Heart right ventricle (tissue), 16 donors: ENCODE measurements at regions not wholly inside any gene's neighbourhood (a gene's known extent, or its start where the extent isn't known, plus 50 kb on each side); places are given as distances from the start of the nearest gene placed in this dataset.
"Not testable (repeated sequence)": the region's sequence is repeated elsewhere in the genome, so short reads cannot be mapped to it uniquely, and the experiment has no call there.

ENCODE experiments used
- ATAC-seq, 8 donors: fragments of 200-7000 bp; cut with Tn5 transposase; one replicate each; pipeline ENCODE4 v1.9.1; 2020; ENCODE audit warnings: mild to moderate bottlenecking in 8 of 8, moderate library complexity in 8 of 8, moderate number of reproducible peaks in 1 of 8
- DNase-seq, 2 donors: peaks; one replicate each; pipeline ENCODE4 v3.0.0-alpha.2; 2020
- H3K27ac ChIP-seq, 10 donors: fragments of 200-600 bp; sonication (generic) in 2 of 10; one replicate each; pipeline versions ENCODE4 v1.5.0 to v1.8.0; 2020 to 2022; ENCODE audit warnings: mild to moderate bottlenecking in 3 of 10
- H3K27me3 ChIP-seq, 7 donors: fragments of 200-600 bp; one replicate each; pipeline ENCODE4 v1.8.0; 2021 to 2022; ENCODE audit warnings: mild to moderate bottlenecking in 2 of 7
- H3K36me3 ChIP-seq, 9 donors: fragments of 200-600 bp; sonication (generic) in 1 of 9; one replicate each; pipeline versions ENCODE4 v1.5.0 to v1.8.0; 2020 to 2022; ENCODE audit warnings: mild to moderate bottlenecking in 2 of 9
- H3K4me1 ChIP-seq, 9 donors: fragments of 200-600 bp; sonication (generic) in 1 of 9; one replicate each; pipeline versions ENCODE4 v1.5.0 to v1.8.0; 2020 to 2022; ENCODE audit warnings: mild to moderate bottlenecking in 4 of 9
- H3K4me3 ChIP-seq, 10 donors: fragments of 200-600 bp; sonication (generic) in 2 of 10; one replicate each; pipeline versions ENCODE4 v1.5.0 to v1.8.0; 2020 to 2022; ENCODE audit warnings: mild to moderate bottlenecking in 7 of 10, moderate library complexity in 2 of 10
- H3K9me3 ChIP-seq, 11 donors: fragments of 200-600 bp in 10 of 11; sonication (generic) in 2 of 11; one replicate each; pipeline versions ENCODE4 v1.5.0 to v1.8.0; 2013 to 2022; ENCODE audit warnings: mild to moderate bottlenecking in 2 of 11, control low read depth in 1 of 11, moderate library complexity in 1 of 11
- WGBS, 2 donors: extraction: QIAGEN DNeasy Blood & Tissue Kit; methylation state at CpG; one replicate each; pipeline ENCODE4 v1.1.7; 2013; ENCODE audit warnings: inconsistent platforms in 1 of 2; 5-methylcytosine and 5-hydroxymethylcytosine counted together
- intact Hi-C, 10 donors: fragments of 100-400 bp; cut with DNase I; formaldehyde crosslinking; loops; one replicate each; pipeline versions ENCODE4 v1.11.1 to v1.14.2; 2022
- TF ChIP-seq, protein P1 (sequence below), 9 donors: fragments of 200-600 bp; sonication (generic) in 2 of 9; IDR thresholded peaks; one replicate each; pipeline versions ENCODE4 v1.5.0 to v1.8.0; 2021 to 2022; ENCODE audit warnings: antibody characterized with exemption in 9 of 9, mild to moderate bottlenecking in 5 of 9, moderate library complexity in 1 of 9
- donor health status: Arrhythmogenic right ventricular cardiomyopathy.
- donor health status: ischemic (EF 13 %, LVEDD 7.1; RV severe dilation, severe dysfunction).
- donor health status: healthy with polysubstance abuse.
- donor health status: DM: no; HTN: yes; CAD: no.
- donor health status: DM: no; HTN: no; CAD: no.
- donor health status: ischemic (EF 25% LVEDD 6.9; RV normal size, moderate dysfunction).
- donor health status: ischemic (EF 25% LVEDD 5.7; RV mildly dilated, moderate dysfunction).
- donor health status: healthy.
- donor health status: DM: yes; HTN: yes; CAD: no.
- donor health status: Ischemic cardiomyopathy.
- donor health status: ischemic (EF 35%, LVEDD 5.7; RV mildly dilated, moderate dysfunction).
- donor health status: nonischemic (EF 11% LVEDD 7.7; RV severe dilation, severe dysfunction).
- donor health status: DM: yes; HTN: yes; CAD: no.
- donor health status: PGD.
- donor health status: ischemic (EF 29% LVEDD 5.4; RV normal size, mild dysfunction).
- donor health status: nonischemic (EF 23%, LVEDD 6.1; RV moderate dilation, normal function).

DNA sequence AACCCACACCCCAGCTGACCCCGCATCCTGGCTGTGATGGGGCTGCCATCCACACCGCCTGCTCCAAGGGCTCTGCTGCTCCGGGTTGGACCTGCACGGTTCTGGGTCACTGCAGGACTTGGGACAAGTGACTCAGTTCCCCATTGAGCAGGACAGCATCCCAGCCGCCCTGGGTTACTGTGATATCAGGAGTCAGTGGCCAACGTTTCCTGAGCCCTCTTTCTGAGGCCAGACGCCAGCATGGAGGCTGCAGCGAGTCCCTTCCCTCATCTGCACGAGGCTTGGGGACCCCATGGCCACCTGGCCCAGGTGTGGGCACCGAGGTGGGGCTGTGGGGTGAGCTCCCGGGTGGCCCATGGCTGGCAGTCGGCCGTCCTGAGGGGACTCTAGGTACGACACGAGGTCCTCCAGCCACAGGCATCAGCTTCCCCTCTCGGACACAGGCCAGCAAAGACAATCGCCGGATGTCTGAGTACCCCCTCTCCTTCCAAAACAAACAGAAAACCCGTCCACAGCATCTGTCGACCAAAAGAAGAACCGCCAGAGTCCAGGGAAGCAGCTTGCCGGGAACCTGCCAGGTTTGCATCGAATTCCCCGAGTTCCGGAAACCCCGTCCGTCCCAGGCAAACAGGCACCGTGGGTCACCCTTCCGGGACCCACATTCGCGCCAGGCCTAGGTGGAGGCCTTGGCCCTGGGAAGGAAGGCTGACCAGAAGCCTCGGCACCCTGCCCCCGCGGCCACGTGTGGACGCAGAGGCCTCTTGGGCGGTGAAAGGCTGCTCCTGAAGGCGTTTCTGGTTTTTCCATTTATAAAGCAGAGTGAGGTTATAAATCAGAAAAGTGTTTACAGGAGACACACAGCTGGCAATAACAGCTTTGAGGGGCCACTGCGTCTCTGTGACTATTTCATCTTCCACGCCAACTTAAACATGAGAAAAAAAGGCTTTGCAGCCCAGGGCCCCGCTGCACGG lies 136.0 kb downstream of the FAM53A start:
- H3K27ac ChIP-seq, result peak overlapping the region in 9 of 10 donors; percentile 42 to 83 (median 71)
- intact Hi-C loops, result no loop called here
- peaks cover 5 to 36% (median 13%) of the 10 kb centered on the region in 9 donors for H3K4me1 ChIP-seq
- no peaks in the 10 kb centered on the region for H3K36me3 ChIP-seq
- ATAC-seq (peak; percentile 72 to 93 (median 86)), DNase-seq (peak; percentile 70 to 79)
- WGBS, 2 donors, result 49 to 56% methylated on average over 42 of the region's 42 CpGs
- H3K4me3 ChIP-seq, result peak overlapping the region in 9 of 10 donors; percentile 15 to 56 (median 31)
- peaks cover 0 to 36% (median under 1%) of the 10 kb centered on the region in 7 donors for H3K27me3 ChIP-seq
- H3K9me3 ChIP-seq, result no peaks in the 10 kb centered on the region
- TF ChIP-seq, protein P1, sequence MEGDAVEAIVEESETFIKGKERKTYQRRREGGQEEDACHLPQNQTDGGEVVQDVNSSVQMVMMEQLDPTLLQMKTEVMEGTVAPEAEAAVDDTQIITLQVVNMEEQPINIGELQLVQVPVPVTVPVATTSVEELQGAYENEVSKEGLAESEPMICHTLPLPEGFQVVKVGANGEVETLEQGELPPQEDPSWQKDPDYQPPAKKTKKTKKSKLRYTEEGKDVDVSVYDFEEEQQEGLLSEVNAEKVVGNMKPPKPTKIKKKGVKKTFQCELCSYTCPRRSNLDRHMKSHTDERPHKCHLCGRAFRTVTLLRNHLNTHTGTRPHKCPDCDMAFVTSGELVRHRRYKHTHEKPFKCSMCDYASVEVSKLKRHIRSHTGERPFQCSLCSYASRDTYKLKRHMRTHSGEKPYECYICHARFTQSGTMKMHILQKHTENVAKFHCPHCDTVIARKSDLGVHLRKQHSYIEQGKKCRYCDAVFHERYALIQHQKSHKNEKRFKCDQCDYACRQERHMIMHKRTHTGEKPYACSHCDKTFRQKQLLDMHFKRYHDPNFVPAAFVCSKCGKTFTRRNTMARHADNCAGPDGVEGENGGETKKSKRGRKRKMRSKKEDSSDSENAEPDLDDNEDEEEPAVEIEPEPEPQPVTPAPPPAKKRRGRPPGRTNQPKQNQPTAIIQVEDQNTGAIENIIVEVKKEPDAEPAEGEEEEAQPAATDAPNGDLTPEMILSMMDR (IDR thresholded peaks at IDR 0.05), result no peak

DNA sequence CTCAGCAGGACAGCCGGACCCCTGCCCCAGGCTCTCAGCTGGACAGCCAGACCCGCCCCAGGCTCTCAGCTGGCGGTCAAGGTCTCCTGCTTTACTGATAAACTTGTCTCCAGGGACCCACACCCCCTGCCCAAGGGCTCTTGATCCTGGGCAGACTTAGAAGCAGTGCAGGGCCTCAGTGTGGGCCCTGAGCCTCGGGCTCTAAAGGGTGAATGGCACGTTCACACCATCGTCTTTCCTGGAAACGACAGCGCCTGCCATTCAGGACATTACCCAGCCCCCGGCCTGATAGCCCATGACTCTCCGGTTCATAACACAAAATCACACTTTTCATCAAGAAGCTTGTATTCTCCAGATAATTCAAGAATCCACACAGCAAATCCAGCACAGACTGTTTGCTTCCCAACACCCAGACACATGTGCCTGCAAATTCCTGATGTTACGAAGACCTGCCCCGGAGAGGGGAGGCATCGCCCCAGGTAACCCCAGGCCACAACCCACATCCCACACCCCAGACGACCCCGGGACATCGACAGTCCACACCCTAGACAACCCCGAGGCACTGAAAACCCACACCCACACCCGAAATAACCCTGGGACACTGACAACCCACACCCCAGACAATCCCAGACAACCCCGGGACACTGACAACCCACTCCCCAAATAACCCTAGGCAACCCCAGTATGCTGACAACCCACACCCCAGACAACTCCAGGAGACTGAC lies 136.8 kb downstream of the FAM53A start:
- H3K27ac ChIP-seq, result peak overlapping the region in 9 of 10 donors; percentile 42 to 83 (median 71)
- peak overlapping the region in 8 of 10 donors; percentile 4 to 56 (median 22) for H3K4me3 ChIP-seq
- WGBS, 2 donors, result 48% methylated on average over 19 of the region's 19 CpGs
- TF ChIP-seq, protein P1 (IDR thresholded peaks at IDR 0.05), result no peak
- H3K27me3 ChIP-seq, result peaks cover 0 to 33% (median 2%) of the 10 kb centered on the region in 7 donors
- ATAC-seq (no peak), DNase-seq (no peak)
- no peaks in the 10 kb centered on the region for H3K9me3 ChIP-seq
- intact Hi-C loops, result no loop called here
- H3K36me3 ChIP-seq, result no peaks in the 10 kb centered on the region
- H3K4me1 ChIP-seq, result peaks cover 5 to 36% (median 13%) of the 10 kb centered on the region in 9 donors

DNA sequence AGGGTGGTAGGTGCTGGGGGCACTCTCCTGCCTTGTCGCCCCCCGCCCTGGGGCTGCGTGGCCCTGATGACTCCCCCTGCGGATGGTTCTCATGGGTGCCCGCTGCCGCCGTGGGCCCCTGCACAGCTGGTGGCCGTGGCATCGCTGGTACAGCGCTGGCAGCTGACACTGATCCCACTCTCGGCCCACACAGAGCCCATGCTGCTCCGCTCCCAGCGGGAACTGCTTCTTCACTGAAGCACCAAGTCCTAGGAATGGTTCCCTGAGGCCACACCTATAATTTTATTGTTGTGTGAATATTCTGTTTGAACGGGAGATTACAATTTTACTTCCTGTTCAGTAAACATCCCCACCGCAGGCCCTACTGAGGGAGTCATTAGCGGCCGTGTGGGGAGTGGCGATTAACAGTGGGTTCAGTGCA lies 138.6 kb upstream of the NKX1-1 start:
- Histone ChIP-seq H3K4me3 (peak overlapping the region in 6 of 10 donors; percentile 8 to 41 (median 22)), H3K27me3 (peaks cover 0 to 24% (median 3%) of the 10 kb centered on the region in 7 donors), H3K9me3 (no peaks in the 10 kb centered on the region), H3K36me3 (no peaks in the 10 kb centered on the region), H3K27ac (peak overlapping the region in 8 of 10 donors; percentile 58 to 85 (median 68)), H3K4me1 (peaks cover 5 to 45% (median 13%) of the 10 kb centered on the region in 9 donors)
- WGBS, 2 donors, result 70 to 71% methylated on average over 18 of the region's 18 CpGs
- TF ChIP-seq, protein P1 (IDR thresholded peaks at IDR 0.05), result no peak
- ATAC-seq, result peak in 1 of 8 donors; percentile 3
- peak in 1 of 2 donors; percentile 21 for DNase-seq
- intact Hi-C loops, result no loop called here

DNA sequence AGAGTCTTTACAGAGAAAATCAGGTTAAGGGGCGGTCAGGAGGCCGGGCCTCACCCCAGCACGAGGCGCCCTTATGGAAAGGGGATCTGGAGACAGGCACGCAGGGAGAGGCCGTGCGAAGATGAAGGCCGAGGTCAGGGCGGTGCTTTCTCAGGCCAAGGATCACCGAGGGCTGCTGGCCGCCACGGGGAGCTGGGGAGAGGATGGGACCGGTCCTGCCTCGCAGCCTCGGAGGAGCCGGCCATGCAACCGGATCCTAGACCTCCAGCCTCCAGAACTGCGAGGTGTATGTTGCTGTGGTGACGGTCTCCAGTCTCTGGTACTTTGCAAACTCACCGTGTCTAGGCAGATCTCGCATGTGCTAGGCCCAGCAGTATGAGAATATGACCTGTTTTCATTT lies 138.2 kb upstream of the NKX1-1 start:
- Histone ChIP-seq H3K27ac (peak overlapping the region in 8 of 10 donors; percentile 58 to 85 (median 68)), H3K4me1 (peaks cover 4 to 41% (median 12%) of the 10 kb centered on the region in 9 donors), H3K4me3 (peak overlapping the region in 4 of 10 donors; percentile 14 to 41 (median 28)), H3K27me3 (peaks cover 0 to 19% (median 3%) of the 10 kb centered on the region in 7 donors)
- H3K9me3 ChIP-seq, ATAC-seq, intact Hi-C loops, H3K36me3 ChIP-seq: not testable (repeated sequence)
- DNase-seq, result peak in 1 of 2 donors; percentile 6
- 66 to 70% methylated on average over 21 of the region's 21 CpGs for WGBS, 2 donors
